Gastrocnemius medialis (tissue), 4 donors: ENCODE measurements at regions not wholly inside any gene's neighbourhood (a gene's known extent, or its start where the extent isn't known, plus 50 kb on each side); places are given as distances from the start of the nearest gene placed in this dataset.

Experiments used
- POLR2A ChIP-seq, 2 donors: fragments of 450-650 bp; IDR thresholded peaks; one replicate each; pipeline ENCODE4 v1.6.1; 2017; ENCODE audit warnings: antibody characterized with exemption in 2 of 2, mild to moderate bottlenecking in 2 of 2, moderate library complexity in 2 of 2
- TF ChIP-seq, protein P1 (sequence below), 5 experiments: fragments of 450-650 bp in 3 of 5; fragments of 200-600 bp in 2 of 5; sonication (generic) in 2 of 5; IDR thresholded peaks in 4 of 5; conservative IDR thresholded peaks in 1 of 5; 1 replicate in 4 of 5; 2 replicates in 1 of 5; pipeline ENCODE4 v1.5.1; 2016 to 2019; ENCODE audit warnings: antibody characterized with exemption in 5 of 5, mild to moderate bottlenecking in 3 of 5, moderate library complexity in 3 of 5

DNA sequence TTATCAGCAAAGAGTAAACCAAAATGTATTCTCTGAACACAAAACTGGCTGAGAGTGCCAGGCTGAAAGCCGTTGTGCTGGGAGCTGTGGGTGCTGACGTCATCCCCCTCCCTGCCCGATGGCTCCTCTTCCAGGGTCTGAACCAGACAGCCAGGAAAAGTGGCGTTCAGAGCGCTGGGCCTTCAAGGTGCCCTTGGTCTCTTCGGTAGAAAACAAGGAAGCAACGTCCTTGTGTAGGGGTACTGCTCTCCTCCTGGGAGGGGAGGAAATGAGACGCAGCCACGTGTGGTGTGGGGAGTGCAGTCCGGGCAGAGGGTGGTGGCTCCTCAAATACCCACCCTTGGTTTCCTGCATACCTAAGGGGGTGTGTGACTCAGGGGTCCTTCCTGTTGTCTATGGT is 394.7 kb downstream of the SEC14L1 start:
- TF ChIP-seq, protein P1, sequence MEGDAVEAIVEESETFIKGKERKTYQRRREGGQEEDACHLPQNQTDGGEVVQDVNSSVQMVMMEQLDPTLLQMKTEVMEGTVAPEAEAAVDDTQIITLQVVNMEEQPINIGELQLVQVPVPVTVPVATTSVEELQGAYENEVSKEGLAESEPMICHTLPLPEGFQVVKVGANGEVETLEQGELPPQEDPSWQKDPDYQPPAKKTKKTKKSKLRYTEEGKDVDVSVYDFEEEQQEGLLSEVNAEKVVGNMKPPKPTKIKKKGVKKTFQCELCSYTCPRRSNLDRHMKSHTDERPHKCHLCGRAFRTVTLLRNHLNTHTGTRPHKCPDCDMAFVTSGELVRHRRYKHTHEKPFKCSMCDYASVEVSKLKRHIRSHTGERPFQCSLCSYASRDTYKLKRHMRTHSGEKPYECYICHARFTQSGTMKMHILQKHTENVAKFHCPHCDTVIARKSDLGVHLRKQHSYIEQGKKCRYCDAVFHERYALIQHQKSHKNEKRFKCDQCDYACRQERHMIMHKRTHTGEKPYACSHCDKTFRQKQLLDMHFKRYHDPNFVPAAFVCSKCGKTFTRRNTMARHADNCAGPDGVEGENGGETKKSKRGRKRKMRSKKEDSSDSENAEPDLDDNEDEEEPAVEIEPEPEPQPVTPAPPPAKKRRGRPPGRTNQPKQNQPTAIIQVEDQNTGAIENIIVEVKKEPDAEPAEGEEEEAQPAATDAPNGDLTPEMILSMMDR (IDR thresholded peaks at IDR 0.05 in 4 of 5, conservative IDR thresholded peaks at IDR 0.05 in 1 of 5): no peak
- TF ChIP-seq POLR2A (IDR thresholded peaks at IDR 0.05): no peak
